Left lung (tissue), 4 donors: ENCODE measurements at regions not wholly inside any gene's neighbourhood (a gene's known extent, or its start where the extent isn't known, plus 50 kb on each side); places are given as distances from the start of the nearest gene placed in this dataset.
A peak's percentile ranks its signal among the peaks of the same experiment; 100 is the strongest.

Experiments used
- ATAC-seq: fragments of 200-7000 bp; cut with Tn5 transposase; one replicate; pipeline ENCODE4 v1.9.1; 2020; ENCODE audit warnings: moderate library complexity
- DNase-seq, 4 donors: peaks; one replicate each; pipeline ENCODE4 v3.0.0-alpha.2; 2013 to 2020
- H3K27ac ChIP-seq, 2 donors: fragments of 200-600 bp; sonication (generic) in 1 of 2; one replicate each; pipeline versions ENCODE4 v1.5.0 to v1.8.0; 2020 to 2021
- H3K27me3 ChIP-seq, 2 donors: fragments of 200-600 bp; sonication (generic) in 1 of 2; one replicate each; pipeline versions ENCODE4 v1.5.0 to v1.8.0; 2020 to 2021
- H3K36me3 ChIP-seq, 2 donors: fragments of 200-600 bp; sonication (generic) in 1 of 2; one replicate each; pipeline versions ENCODE4 v1.5.0 to v1.8.0; 2020 to 2021
- H3K4me1 ChIP-seq, 2 donors: fragments of 200-600 bp; one replicate each; pipeline ENCODE4 v1.8.0; 2021
- H3K4me3 ChIP-seq, 2 donors: fragments of 200-600 bp; sonication (generic) in 1 of 2; one replicate each; pipeline versions ENCODE4 v1.5.0 to v1.8.0; 2020 to 2021; ENCODE audit warnings: mild to moderate bottlenecking in 1 of 2
- H3K9me3 ChIP-seq, 2 donors: fragments of 200-600 bp; sonication (generic) in 1 of 2; one replicate each; pipeline versions ENCODE4 v1.5.0 to v1.8.0; 2020 to 2021
- CTCF ChIP-seq, 2 donors: fragments of 200-600 bp; sonication (generic) in 1 of 2; IDR thresholded peaks; one replicate each; pipeline versions ENCODE4 v1.5.0 to v1.8.0; 2021; ENCODE audit warnings: antibody characterized with exemption in 2 of 2
- intact Hi-C, 2 donors: fragments of 100-400 bp; cut with DNase I; formaldehyde crosslinking; loops; one replicate each; pipeline versions ENCODE4 v1.11.2 to v1.14.2; 2022
- donor health status: DM: no; HTN: yes; CAD: no.
- donor health status: DM: no; HTN: no; CAD: no.

- DNase-seq (no peak), ATAC-seq (no peak)
- intact Hi-C loops = no loop called here
- Histone ChIP-seq H3K9me3 (no peaks in the 10 kb centered on the region), H3K4me3 (no peak overlapping the region), H3K27me3 (no peaks in the 10 kb centered on the region), H3K4me1 (no peaks in the 10 kb centered on the region), H3K36me3 (no peaks in the 10 kb centered on the region), H3K27ac (no peak overlapping the region)
- no peak for TF ChIP-seq CTCF (IDR thresholded peaks at IDR 0.05)
Measured at GRCh38 chrX:140393507-140393906, 111.4 kb downstream of the SOX3 start.

DNA sequence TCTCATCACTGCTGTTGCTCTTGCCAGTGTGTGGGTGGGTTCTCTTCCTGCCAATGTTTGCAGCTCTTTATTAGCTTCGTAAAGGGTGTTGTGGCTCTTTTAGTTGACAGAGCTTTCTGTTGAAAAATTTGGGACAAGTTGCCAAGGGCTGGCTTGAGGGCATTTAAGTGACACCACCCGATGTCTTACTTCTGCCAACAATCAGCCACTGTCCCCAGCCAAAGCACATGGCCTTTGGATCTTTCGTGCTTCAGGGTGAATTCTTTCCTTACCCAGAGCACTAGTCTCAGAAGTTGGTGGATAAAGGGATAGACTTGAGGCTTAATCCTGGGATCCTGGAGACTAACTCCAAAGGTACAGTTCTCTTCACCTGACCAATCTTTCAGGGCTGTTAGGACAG lies 113.6 kb downstream of the SOX3 start:
- Histone ChIP-seq H3K4me1 (no peaks in the 10 kb centered on the region), H3K36me3 (no peaks in the 10 kb centered on the region), H3K4me3 (no peak overlapping the region), H3K9me3 (no peaks in the 10 kb centered on the region), H3K27ac (no peak overlapping the region), H3K27me3 (no peaks in the 10 kb centered on the region)
- ATAC-seq (no peak), DNase-seq (no peak)
- TF ChIP-seq CTCF (IDR thresholded peaks at IDR 0.05) = no peak
- intact Hi-C loops = no loop called here

DNA sequence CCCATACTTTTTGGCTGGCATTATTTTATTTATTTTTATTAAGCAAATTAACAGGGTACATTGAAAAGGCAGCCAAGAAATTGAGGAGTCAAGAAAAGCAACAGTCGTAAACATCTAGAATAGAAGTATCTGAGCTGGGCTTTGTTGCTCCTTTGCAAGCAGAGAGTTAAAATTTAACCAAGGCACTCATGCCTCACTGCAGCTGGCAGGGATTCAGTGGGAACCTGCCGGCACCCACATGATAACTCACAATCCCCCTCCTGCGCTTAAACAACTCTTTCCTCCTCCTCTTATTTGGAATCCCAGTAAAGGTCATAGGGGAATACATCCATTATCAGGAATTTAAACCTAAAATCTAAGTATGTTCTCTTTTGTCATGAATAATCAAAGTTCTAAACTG lies 115.5 kb downstream of the SOX3 start:
- intact Hi-C loops = no loop called here
- H3K27ac ChIP-seq = no peak overlapping the region
- ATAC-seq (no peak), DNase-seq (peak in 1 of 4 donors; percentile 7)
- no peaks in the 10 kb centered on the region for H3K4me1 ChIP-seq
- no peaks in the 10 kb centered on the region for H3K27me3 ChIP-seq
- no peaks in the 10 kb centered on the region for H3K36me3 ChIP-seq
- H3K9me3 ChIP-seq = no peaks in the 10 kb centered on the region
- no peak overlapping the region for H3K4me3 ChIP-seq
- TF ChIP-seq CTCF (IDR thresholded peaks at IDR 0.05) = no peak

DNA sequence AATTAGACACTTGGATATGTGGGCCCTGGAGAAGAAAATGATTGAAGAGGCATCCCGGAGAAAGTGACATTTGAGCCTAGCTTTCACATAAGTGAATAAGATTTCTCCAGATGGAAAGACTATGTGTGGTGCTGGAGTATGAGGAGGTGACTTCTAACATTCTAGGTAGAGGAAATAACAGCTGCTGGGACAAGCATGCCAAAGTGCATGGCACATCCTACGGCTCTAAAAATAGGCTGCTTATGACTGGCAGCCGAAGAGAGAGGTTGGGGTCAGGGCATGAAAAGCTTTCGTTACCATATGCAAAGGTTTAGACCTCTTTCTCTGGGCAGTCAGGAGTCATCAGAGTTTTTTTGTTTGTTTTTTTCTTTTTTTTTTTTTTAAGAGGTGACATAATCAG lies 142.0 kb downstream of the SOX3 start:
- no peak overlapping the region for H3K4me3 ChIP-seq
- no peak overlapping the region for H3K27ac ChIP-seq
- TF ChIP-seq CTCF (IDR thresholded peaks at IDR 0.05) = no peak
- no peaks in the 10 kb centered on the region for H3K36me3 ChIP-seq
- H3K27me3 ChIP-seq = no peaks in the 10 kb centered on the region
- intact Hi-C loops = no loop called here
- H3K9me3 ChIP-seq = no peaks in the 10 kb centered on the region
- no peak for DNase-seq
- ATAC-seq = no peak
- H3K4me1 ChIP-seq = no peaks in the 10 kb centered on the region

DNA sequence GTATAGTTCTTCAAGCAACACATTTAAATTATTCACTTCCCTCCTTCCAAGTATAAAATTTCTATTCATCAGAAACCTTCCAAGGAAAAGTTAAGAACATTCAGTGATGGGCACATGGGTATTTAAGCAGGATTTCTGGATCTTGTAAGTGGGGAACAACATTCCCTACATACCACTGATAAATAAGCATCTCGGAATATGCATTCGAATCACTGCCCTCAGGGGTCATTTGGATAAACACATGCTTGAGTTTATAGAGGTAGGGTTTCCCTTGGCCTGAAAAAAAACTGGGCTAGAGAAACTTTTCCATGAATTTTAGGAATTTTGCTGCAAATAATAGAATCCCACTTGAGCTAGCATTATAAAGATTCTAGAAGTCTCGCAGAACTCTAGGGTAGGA lies 143.9 kb downstream of the SOX3 start:
- Histone ChIP-seq H3K27me3 (no peaks in the 10 kb centered on the region), H3K4me1 (no peaks in the 10 kb centered on the region), H3K36me3 (no peaks in the 10 kb centered on the region), H3K27ac (no peak overlapping the region), H3K9me3 (no peaks in the 10 kb centered on the region), H3K4me3 (no peak overlapping the region)
- DNase-seq = no peak
- no peak for ATAC-seq
- intact Hi-C loops = no loop called here
- no peak for TF ChIP-seq CTCF (IDR thresholded peaks at IDR 0.05)
